Endothelial cell of umbilical vein (primary cell): ENCODE measurements at regions not wholly inside any gene's neighbourhood (a gene's known extent, or its start where the extent isn't known, plus 50 kb on each side); places are given as distances from the start of the nearest gene placed in this dataset.

Experiments used
- JUN ChIP-seq: IDR thresholded peaks from 2 replicates; pipeline ENCODE4 v1.6.1; 2011; ENCODE audit warnings: borderline replicate concordance, low read depth; ENCODE audit not compliant: insufficient read length, insufficient read depth
- TF ChIP-seq, protein P1 (sequence below), 2 donors: IDR thresholded peaks; 1 replicate in 1 of 2; 2 replicates in 1 of 2; pipeline ENCODE4 v1.5.1; 2011; ENCODE audit warnings: low read length in 2 of 2, mild to moderate bottlenecking in 2 of 2, moderate library complexity in 2 of 2, control low read depth in 1 of 2, inconsistent platforms in 1 of 2, low read depth in 1 of 2; ENCODE audit not compliant: insufficient read depth in 1 of 2; ENCODE audit errors: extremely low read depth in 1 of 2

DNA sequence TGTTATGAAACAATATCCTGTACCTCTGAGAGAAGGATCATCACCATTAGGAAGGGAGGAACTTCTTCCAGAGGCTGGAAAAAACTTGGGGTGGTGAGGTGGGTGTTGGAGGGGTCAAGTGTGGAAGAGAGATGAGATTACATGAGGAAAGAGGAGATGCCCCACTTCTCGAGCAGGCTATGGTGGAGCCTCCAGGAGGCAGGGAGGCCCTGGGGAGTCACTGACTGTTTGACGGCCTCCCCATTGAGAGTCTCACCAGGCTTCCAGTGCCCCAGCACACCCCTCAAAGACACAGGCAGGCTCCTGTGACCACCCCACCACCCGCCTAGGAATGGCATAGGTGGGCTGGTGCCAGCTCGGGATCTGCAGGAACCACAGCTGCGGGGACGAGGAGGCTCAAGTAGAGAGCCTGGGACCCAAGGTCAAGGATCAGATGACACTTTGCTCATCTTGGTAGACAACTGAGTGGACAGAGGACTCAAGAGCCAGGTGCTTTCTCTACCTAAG is 185.3 kb upstream of the GDF10 start:
- TF ChIP-seq, protein P1, sequence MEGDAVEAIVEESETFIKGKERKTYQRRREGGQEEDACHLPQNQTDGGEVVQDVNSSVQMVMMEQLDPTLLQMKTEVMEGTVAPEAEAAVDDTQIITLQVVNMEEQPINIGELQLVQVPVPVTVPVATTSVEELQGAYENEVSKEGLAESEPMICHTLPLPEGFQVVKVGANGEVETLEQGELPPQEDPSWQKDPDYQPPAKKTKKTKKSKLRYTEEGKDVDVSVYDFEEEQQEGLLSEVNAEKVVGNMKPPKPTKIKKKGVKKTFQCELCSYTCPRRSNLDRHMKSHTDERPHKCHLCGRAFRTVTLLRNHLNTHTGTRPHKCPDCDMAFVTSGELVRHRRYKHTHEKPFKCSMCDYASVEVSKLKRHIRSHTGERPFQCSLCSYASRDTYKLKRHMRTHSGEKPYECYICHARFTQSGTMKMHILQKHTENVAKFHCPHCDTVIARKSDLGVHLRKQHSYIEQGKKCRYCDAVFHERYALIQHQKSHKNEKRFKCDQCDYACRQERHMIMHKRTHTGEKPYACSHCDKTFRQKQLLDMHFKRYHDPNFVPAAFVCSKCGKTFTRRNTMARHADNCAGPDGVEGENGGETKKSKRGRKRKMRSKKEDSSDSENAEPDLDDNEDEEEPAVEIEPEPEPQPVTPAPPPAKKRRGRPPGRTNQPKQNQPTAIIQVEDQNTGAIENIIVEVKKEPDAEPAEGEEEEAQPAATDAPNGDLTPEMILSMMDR (IDR thresholded peaks at IDR 0.05; ENCODE audit: extremely low read depth in 1 of 2, insufficient read depth in 1 of 2, low read depth in 1 of 2, low read length in 2 of 2) = no peak
- no peak for TF ChIP-seq JUN
